ENCODE measurements at regions not wholly inside any gene's neighbourhood (a gene's known extent, or its start where the extent isn't known, plus 50 kb on each side); places are given as distances from the start of the nearest gene placed in this dataset.

DNA sequence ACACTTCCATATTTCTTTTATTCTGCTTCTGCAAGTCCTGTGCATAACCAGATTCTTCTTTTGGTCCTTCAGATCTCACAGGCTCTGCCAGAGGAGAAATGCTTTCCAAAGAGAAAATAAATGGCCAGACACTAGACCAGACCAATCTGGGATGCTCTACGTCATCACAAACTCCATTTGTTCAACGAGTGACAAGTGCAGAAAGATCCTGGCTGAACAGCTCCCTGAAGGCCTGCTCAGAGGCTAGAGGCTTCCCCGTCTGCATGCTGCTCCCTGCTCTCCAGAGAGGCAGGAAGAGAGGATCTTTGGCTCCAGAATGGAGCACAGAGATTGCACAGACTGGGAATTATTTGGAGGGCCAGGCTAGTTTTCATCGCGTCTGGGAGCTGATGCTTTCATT lies 232.7 kb downstream of the MAF start:
- H3K27ac ChIP-seq (ENCODE audit: control insufficient read depth, insufficient read depth, low read length), result no peak overlapping the region
- H3K4me2 ChIP-seq (ENCODE audit: control insufficient read depth, extremely low read depth, insufficient read depth, low read depth, low read length), result no peak overlapping the region
- no peaks in the 10 kb centered on the region for H3K4me1 ChIP-seq (ENCODE audit: control insufficient read depth, extremely low read depth, insufficient read depth, low read length)
- dilution Hi-C loops (cut with MboI; ENCODE audit: extremely low pct_ligation_motif_present, low sequenced_read_pairs), result no loop called here
- H3K9me1 ChIP-seq (ENCODE audit: control insufficient read depth, extremely low read depth, insufficient read depth, low read length), result no peaks in the 10 kb centered on the region
- H3K79me2 ChIP-seq (ENCODE audit: control insufficient read depth, insufficient read depth, low read length), result no peaks in the 10 kb centered on the region
- DNase-seq (ENCODE audit: low read depth, low spot score) (no peak), FAIRE-seq (no peak)
- H2AFZ ChIP-seq (ENCODE audit: control insufficient read depth, low read length), result no peak overlapping the region
- H3K4me3 ChIP-seq (ENCODE audit: control insufficient read depth in 2 of 3, extremely low read depth in 1 of 3, insufficient read depth in 2 of 3, low read depth in 1 of 3, low read length in 3 of 3), result no peak overlapping the region
- H4K20me1 ChIP-seq (ENCODE audit: control insufficient read depth, extremely low read depth, insufficient read depth, low read length), result no peaks in the 10 kb centered on the region
- H3K27me3 ChIP-seq (ENCODE audit: control insufficient read depth, extremely low read depth, insufficient read depth, low read length), result peaks cover 4% of the 10 kb centered on the region
- TF ChIP-seq, protein P1, sequence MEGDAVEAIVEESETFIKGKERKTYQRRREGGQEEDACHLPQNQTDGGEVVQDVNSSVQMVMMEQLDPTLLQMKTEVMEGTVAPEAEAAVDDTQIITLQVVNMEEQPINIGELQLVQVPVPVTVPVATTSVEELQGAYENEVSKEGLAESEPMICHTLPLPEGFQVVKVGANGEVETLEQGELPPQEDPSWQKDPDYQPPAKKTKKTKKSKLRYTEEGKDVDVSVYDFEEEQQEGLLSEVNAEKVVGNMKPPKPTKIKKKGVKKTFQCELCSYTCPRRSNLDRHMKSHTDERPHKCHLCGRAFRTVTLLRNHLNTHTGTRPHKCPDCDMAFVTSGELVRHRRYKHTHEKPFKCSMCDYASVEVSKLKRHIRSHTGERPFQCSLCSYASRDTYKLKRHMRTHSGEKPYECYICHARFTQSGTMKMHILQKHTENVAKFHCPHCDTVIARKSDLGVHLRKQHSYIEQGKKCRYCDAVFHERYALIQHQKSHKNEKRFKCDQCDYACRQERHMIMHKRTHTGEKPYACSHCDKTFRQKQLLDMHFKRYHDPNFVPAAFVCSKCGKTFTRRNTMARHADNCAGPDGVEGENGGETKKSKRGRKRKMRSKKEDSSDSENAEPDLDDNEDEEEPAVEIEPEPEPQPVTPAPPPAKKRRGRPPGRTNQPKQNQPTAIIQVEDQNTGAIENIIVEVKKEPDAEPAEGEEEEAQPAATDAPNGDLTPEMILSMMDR (optimal IDR thresholded peaks at IDR 0.05 in 1 of 3, IDR thresholded peaks at IDR 0.05 in 1 of 3, conservative IDR thresholded peaks at IDR 0.05 in 1 of 3; ENCODE audit: extremely low read depth in 1 of 3, insufficient read depth in 2 of 3, low read length in 3 of 3), result no peak
- TF ChIP-seq EZH2 (IDR thresholded peaks at IDR 0.05; ENCODE audit: low read length), result no peak
- H3K9ac ChIP-seq (ENCODE audit: control insufficient read depth, extremely low read depth, insufficient read depth, low read length), result no peak overlapping the region
- no peaks in the 10 kb centered on the region for H3K36me3 ChIP-seq (ENCODE audit: control insufficient read depth in 2 of 2, extremely low read depth in 1 of 2, insufficient read depth in 2 of 2, low read length in 2 of 2)
- H3K9me3 ChIP-seq (ENCODE audit: control insufficient read depth, low read depth, low read length), result no peaks in the 10 kb centered on the region

DNA sequence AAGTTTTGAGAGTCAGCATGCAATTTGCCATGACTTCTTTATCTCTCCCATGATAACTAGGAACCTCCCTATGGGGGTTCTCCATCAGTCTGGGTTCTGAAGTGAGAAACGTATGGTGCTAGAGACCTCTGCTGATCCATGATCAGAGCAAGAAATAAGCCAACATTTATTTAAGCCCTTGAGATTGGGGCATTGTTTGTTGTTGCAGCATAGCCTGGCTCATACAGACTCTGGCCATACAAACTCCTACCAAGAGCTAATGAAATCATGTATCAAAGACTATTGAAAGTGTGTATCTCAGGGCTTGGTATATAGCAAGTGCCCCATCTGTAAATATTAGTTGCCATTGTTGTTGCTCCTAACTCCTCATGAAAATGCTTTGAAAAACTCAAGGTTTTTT lies 233.9 kb downstream of the MAF start:
- H3K36me3 ChIP-seq (ENCODE audit: control insufficient read depth in 2 of 2, extremely low read depth in 1 of 2, insufficient read depth in 2 of 2, low read length in 2 of 2), result no peaks in the 10 kb centered on the region
- H2AFZ ChIP-seq (ENCODE audit: control insufficient read depth, low read length), result no peak overlapping the region
- H3K4me2 ChIP-seq (ENCODE audit: control insufficient read depth, extremely low read depth, insufficient read depth, low read depth, low read length), result no peak overlapping the region
- H3K4me1 ChIP-seq (ENCODE audit: control insufficient read depth, extremely low read depth, insufficient read depth, low read length), result peaks cover 3% of the 10 kb centered on the region
- H3K9ac ChIP-seq (ENCODE audit: control insufficient read depth, extremely low read depth, insufficient read depth, low read length), result no peak overlapping the region
- H4K20me1 ChIP-seq (ENCODE audit: control insufficient read depth, extremely low read depth, insufficient read depth, low read length), result no peaks in the 10 kb centered on the region
- no peak overlapping the region for H3K4me3 ChIP-seq (ENCODE audit: control insufficient read depth in 2 of 3, extremely low read depth in 1 of 3, insufficient read depth in 2 of 3, low read depth in 1 of 3, low read length in 3 of 3)
- peaks cover 4% of the 10 kb centered on the region for H3K27me3 ChIP-seq (ENCODE audit: control insufficient read depth, extremely low read depth, insufficient read depth, low read length)
- no peaks in the 10 kb centered on the region for H3K9me3 ChIP-seq (ENCODE audit: control insufficient read depth, low read depth, low read length)
- H3K27ac ChIP-seq (ENCODE audit: control insufficient read depth, insufficient read depth, low read length), result no peak overlapping the region
- H3K79me2 ChIP-seq (ENCODE audit: control insufficient read depth, insufficient read depth, low read length), result no peaks in the 10 kb centered on the region
- TF ChIP-seq, protein P1 (optimal IDR thresholded peaks at IDR 0.05 in 1 of 3, IDR thresholded peaks at IDR 0.05 in 1 of 3, conservative IDR thresholded peaks at IDR 0.05 in 1 of 3; ENCODE audit: extremely low read depth in 1 of 3, insufficient read depth in 2 of 3, low read length in 3 of 3), result no peak
- TF ChIP-seq EZH2 (IDR thresholded peaks at IDR 0.05; ENCODE audit: low read length), result no peak
- DNase-seq (ENCODE audit: low read depth, low spot score), result no peak
- H3K9me1 ChIP-seq (ENCODE audit: control insufficient read depth, extremely low read depth, insufficient read depth, low read length), result no peaks in the 10 kb centered on the region
- no peak for FAIRE-seq
- dilution Hi-C loops (cut with MboI; ENCODE audit: extremely low pct_ligation_motif_present, low sequenced_read_pairs), result no loop called here

Data from keratinocyte (primary cell).